ENCODE measurements at regions not wholly inside any gene's neighbourhood (a gene's known extent, or its start where the extent isn't known, plus 50 kb on each side); places are given as distances from the start of the nearest gene placed in this dataset.

DNA sequence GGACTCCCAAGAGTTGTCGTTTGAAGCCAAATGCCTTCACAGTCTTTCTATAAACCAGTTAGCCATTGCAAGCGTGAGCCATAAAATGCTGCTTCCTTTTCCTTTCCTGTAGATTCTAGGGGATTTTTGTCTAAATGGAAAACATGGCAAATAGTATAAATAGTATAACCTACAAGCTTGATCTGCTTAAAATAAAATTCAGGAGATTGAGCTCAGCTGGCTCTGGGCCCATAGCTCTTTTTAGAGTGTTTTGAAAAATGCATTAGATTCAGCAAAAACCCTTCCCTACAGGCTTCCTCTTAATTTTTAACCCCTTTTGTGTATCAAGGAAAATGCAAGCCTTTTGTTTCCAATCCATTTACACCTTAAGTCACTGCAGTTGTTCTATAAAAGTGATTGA is 190.1 kb upstream of the GDF10 start:
- TF ChIP-seq, protein P1, sequence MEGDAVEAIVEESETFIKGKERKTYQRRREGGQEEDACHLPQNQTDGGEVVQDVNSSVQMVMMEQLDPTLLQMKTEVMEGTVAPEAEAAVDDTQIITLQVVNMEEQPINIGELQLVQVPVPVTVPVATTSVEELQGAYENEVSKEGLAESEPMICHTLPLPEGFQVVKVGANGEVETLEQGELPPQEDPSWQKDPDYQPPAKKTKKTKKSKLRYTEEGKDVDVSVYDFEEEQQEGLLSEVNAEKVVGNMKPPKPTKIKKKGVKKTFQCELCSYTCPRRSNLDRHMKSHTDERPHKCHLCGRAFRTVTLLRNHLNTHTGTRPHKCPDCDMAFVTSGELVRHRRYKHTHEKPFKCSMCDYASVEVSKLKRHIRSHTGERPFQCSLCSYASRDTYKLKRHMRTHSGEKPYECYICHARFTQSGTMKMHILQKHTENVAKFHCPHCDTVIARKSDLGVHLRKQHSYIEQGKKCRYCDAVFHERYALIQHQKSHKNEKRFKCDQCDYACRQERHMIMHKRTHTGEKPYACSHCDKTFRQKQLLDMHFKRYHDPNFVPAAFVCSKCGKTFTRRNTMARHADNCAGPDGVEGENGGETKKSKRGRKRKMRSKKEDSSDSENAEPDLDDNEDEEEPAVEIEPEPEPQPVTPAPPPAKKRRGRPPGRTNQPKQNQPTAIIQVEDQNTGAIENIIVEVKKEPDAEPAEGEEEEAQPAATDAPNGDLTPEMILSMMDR (IDR thresholded peaks at IDR 0.05), result no peak
- ATAC-seq (no peak), DNase-seq (no peak)
- Histone ChIP-seq H3K27ac (no peak overlapping the region), H3K4me1 (peaks cover 0 to 7% of the 10 kb centered on the region in 2 donors), H3K4me3 (no peak overlapping the region), H3K9me3 (no peaks in the 10 kb centered on the region), H3K36me3 (no peaks in the 10 kb centered on the region), H3K27me3 (no peaks in the 10 kb centered on the region)
- intact Hi-C loops (cut with DNase I), result no loop called here

DNA sequence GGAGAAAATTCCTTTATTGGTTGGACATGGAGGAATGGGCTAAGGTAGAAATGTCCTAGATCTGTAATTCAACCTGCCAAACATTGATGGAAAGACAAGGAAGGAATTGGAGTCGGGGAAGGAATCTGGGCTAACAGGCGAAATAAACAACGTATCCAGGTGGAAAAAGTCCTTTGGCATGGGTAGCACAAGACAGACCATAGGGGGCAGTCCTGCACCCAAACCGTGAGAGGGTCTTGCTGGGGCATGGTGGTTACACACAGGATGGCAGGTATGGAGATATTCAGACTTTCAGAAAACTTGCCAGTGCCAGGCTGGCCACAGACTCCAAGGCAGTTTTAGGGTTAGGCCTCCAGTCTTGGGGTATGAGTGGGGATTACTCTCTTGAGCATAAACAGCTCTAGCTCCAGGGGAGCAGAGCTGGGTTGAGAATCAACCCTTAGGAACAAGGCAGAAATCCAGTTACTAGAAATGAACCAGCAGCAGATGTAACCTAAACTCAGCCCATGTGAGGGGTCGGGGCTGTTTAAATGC is 188.6 kb upstream of the GDF10 start:
- TF ChIP-seq, protein P1 (IDR thresholded peaks at IDR 0.05), result no peak
- Histone ChIP-seq H3K27me3 (no peaks in the 10 kb centered on the region), H3K9me3 (no peaks in the 10 kb centered on the region), H3K4me1 (no peaks in the 10 kb centered on the region), H3K36me3 (no peaks in the 10 kb centered on the region), H3K27ac (no peak overlapping the region), H3K4me3 (no peak overlapping the region)
- DNase-seq (no peak), ATAC-seq (no peak)
- intact Hi-C loops (cut with DNase I), result no loop called here

DNA sequence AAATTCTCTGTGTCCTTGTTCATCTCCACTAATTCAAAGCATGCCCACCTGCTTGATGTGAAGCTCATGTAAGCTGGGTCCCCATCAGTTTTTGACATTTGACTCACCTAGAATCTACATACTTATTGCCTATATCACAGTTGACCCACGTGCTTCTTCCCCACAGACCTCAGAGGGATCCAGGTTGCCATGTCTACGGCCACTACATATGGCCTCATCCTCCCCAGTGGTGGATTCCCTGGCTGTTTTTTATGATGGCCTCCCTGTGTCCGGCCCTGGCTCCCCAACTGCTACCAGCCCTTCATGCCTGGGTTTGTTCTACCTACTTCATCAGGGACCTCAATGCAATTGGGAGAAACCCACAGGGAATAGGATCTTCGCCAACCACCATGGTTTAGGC is 187.4 kb upstream of the GDF10 start:
- intact Hi-C loops (cut with DNase I), result no loop called here
- H3K4me3 ChIP-seq, result no peak overlapping the region
- DNase-seq (no peak), ATAC-seq (no peak)
- H3K4me1 ChIP-seq, result no peaks in the 10 kb centered on the region
- no peaks in the 10 kb centered on the region for H3K27me3 ChIP-seq
- TF ChIP-seq, protein P1 (IDR thresholded peaks at IDR 0.05), result no peak
- no peaks in the 10 kb centered on the region for H3K36me3 ChIP-seq
- H3K27ac ChIP-seq, result no peak overlapping the region
- H3K9me3 ChIP-seq, result no peaks in the 10 kb centered on the region

DNA sequence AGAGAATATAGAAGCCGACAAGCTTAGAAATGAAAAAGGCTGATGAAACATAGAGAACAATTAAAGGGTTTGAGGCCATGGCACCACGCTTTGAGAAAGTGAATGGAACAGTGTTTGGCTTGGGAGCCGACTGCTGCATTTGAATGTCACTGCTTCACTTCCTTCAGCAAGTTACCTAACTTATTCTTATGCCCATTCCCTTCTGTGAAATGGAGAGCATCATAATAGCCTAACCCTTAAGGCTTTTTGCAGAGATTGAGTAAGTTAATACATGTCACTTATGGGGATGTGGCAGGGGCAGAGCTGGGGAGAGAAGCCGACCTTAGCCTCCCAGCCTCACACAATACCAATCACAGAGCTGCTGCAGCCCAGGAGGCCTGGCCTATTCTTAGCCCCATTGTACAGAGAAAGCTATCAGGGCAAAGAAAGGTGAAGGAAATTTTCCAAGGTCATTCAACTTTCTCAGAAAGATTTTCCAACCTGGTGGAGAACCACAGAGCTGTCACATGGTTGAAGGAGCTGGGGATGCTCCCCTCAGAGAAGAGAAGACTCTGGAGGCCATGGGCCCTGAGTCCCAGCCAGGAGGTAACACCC is 186.0 kb upstream of the GDF10 start:
- ATAC-seq, result no peak
- no peaks in the 10 kb centered on the region for H3K36me3 ChIP-seq

DNA sequence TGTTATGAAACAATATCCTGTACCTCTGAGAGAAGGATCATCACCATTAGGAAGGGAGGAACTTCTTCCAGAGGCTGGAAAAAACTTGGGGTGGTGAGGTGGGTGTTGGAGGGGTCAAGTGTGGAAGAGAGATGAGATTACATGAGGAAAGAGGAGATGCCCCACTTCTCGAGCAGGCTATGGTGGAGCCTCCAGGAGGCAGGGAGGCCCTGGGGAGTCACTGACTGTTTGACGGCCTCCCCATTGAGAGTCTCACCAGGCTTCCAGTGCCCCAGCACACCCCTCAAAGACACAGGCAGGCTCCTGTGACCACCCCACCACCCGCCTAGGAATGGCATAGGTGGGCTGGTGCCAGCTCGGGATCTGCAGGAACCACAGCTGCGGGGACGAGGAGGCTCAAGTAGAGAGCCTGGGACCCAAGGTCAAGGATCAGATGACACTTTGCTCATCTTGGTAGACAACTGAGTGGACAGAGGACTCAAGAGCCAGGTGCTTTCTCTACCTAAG is 185.3 kb upstream of the GDF10 start:
- Histone ChIP-seq H3K36me3 (no peaks in the 10 kb centered on the region), H3K27ac (no peak overlapping the region), H3K4me1 (no peaks in the 10 kb centered on the region), H3K9me3 (no peaks in the 10 kb centered on the region), H3K4me3 (no peak overlapping the region), H3K27me3 (no peaks in the 10 kb centered on the region)
- intact Hi-C loops (cut with DNase I), result no loop called here
- DNase-seq (no peak), ATAC-seq (no peak)
- TF ChIP-seq, protein P1 (IDR thresholded peaks at IDR 0.05), result no peak

More for the DNA sequence above, 186.0 kb upstream of the GDF10 start:
- Histone ChIP-seq H3K9me3 (no peaks in the 10 kb centered on the region), H3K27me3 (no peaks in the 10 kb centered on the region), H3K27ac (no peak overlapping the region), H3K4me3 (no peak overlapping the region), H3K4me1 (no peaks in the 10 kb centered on the region)
- TF ChIP-seq, protein P1 (IDR thresholded peaks at IDR 0.05), result no peak
- DNase-seq, result no peak
- intact Hi-C loops (cut with DNase I), result no loop called here
